Renal cortex interstitium (tissue), 11 donors: ENCODE measurements at regions not wholly inside any gene's neighbourhood (a gene's known extent, or its start where the extent isn't known, plus 50 kb on each side); places are given as distances from the start of the nearest gene placed in this dataset.
"Not testable (repeated sequence)": the region's sequence is repeated elsewhere in the genome, so short reads cannot be mapped to it uniquely, and the experiment has no call there.

Experiments
- DNase-seq, 11 donors: peaks; one replicate each; pipeline ENCODE4 v3.0.0-alpha.2; 2013; ENCODE audit warnings: low read depth in 9 of 11, low spot score in 4 of 11; ENCODE audit errors: extremely low read depth in 1 of 11

DNA sequence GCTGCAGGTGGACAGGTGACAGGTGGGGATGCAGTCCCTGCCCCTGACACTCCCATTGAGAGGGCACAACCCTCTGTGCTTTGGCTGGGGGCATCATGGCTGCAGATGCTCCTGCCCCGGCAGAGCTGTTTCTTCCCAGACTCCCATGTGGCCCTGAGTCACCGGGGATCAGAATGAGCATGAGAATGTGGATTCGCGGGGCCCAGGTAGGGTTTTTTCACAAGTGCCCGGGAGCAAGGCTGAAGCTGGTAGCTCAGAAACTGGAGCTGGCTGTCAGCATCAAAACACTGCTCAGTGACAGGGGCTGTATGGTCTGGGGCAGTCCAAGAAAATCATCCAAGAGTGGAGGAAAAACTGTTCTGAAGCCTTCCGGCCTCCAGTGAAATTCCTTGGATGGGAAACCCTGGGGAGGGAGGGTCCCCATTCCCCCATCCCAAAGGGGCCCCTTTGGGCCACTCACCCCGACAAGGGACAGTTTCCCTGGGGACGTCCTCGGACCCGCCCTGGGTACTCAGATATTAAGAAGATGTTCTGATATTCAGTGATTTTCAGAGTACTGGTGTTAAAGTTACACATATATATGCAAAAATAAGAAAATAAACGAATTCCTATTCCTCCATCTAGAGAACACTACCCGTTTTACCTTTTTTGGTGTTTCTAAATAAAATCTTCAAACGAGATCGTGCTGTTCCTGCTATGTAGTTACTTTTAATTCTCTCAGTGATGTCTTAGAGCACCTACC is 120.1 kb upstream of the LPCAT1 start:
- no peak for DNase-seq

DNA sequence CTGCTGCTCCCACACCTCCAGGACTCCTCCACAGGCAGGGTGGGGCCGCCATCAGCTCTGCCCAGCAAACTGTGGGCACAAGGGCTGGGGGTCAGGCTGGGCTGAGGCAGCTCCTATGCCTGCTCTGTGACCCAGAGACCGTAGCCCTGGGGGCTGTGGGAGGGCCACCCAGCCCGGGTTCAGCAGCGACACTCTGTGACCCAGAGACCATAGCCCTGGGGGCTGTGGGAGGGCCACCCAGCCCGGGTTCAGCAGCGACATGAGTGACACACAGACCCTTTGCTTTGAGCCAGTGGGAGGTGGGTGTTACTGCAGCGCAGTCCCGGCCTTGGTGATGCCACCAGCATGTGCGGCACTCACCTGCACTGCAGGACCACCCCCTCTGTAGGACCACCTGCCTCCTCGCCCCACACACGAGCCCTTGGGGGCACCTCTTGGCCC is 118.9 kb upstream of the LPCAT1 start:
- DNase-seq: no peak

DNA sequence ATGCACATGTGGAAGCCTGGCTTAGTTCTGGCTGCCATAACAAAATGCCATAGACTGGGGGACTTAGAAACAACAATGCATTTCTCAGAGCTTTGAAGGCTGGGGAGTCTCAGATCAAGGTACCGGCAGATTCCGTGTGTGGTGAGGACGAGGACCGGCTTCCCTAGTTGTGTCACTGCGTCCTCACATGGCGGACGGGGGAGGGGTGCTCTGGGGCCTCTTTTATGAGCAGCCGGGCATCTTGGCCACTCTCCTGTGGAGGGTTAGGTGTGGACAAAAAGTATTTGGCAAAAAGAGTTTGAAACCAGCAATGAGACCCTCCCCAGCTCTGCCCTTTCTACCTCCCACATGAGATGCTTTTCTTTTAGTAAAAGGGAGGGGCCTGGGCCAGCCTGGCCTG is 118.5 kb upstream of the LPCAT1 start:
- DNase-seq: no peak

DNA sequence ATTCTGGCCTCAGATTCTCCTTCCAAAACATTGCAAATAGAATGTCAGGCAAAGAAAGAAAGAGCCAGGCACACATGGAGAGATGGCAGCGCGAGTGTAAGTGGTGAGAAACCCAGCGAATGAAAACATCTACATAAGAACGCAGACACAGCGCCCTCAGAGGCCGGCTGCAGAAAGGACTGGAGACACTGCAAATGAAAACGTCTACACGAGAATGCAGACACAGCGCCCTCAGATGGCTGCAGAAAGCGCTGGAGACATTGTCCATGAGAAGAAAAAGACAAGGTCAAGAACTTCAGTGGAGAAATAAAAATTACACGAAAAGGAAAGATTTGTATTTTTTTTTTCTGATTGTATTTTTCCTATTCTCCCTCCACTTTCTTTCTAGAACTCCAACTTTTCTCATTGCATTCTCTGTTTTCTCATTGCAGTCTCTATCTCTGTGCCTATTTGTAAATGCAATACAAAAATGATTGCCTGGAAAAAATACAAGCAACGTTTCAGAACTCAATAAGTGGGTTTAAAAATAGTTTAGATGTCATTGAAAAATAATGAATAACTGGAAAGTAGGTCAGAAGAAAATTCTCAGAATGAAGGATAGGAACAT is 117.9 kb upstream of the LPCAT1 start:
- DNase-seq: peak; percentile 55 to 92 (median 74)

DNA sequence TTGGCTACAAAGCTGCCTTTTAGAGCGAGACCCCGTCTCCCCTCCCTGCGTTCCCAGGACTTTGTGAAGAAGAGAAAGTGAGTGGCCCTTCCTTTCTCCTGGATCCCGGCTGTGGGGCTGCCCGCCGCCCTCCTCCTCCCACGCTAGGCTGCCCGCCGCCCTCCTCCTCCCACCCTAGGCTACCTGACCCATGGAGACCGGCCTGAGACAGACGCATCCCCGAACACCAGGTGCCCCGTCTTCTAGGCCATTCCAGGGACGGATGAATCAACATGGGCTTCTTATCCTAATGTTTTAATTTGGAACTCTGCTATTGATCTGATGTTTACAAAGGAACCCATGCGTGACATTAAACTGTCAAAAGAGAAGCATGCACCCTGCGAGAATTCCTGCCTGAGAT is 117.3 kb upstream of the LPCAT1 start:
- no peak for DNase-seq

DNA sequence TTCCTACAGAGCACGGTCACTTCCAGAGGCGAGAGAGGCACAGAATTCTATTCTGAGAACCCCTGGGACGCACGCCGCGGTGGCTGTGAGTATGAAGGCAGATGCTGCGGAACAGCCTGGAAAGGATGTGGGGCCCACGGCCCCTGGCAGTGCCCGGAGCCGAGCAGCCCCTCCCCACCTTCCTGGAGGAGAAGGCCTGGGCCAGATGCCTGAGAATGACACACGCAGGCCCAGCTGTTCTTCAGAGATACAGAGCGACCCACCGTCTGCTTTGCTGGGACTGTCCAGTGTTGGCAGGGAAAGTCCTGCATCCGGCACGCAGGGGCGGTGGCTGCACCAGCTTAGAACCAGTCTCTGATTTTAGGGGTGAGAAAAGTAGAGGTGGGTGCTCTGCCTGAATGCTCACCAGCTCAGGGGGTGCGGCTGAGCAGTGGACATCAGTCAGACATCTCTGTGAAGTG is 116.7 kb upstream of the LPCAT1 start:
- no peak for DNase-seq

DNA sequence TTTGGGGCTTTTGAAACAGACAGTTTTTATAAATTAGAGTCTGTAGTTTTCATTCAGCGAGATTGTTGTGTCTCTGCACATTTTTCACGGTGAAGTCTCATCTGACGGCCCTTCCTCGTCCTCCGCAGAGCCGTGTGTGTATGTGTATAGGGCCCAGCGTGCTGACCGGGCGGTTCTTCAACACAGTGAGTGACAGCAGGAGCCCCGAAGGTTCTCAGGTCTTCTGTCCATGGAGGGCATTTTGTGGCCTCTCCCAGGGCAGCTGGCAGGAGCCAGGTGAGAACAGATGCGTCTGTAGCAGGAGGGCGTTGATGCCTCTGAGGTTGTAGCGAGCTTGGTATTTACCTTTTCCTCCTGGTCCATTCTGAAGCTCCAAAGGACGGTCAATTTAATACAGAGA is 116.0 kb upstream of the LPCAT1 start:
- DNase-seq: no peak

DNA sequence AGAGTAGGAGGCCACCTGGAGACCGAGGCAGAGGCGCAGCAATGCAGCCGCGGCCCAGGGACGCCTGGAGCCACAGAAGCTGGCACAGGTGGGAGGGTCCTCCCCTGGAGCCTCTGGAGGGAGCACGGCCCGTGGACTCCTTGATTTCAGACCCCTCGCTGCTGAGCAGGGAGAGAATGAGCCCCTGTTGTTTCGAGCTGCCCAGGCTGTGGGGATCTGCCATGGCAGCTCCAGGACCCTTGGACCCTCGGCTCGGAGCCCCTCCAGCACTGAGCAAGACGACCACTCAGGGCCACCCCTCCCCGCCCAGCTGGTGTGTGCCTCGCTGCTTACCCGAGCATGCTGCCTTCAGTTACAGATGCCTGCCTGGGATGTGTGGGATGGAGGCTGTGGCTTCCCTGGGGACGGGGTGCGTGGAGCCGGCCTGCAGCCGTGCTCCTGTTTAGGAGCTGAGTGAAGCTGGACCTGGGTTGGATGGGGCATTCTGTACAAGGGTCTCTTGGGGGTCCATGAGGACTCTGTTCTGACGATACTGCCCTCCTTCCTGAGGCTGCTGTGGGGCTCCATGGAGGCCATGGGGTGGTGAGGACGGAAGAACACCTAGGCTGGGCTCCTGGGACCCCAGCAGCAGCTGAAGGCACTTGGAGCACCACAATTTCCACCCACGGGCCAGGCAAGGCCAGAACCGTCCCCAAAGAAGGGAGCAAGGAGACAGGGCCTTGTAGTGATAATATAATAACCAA is 115.1 kb upstream of the LPCAT1 start:
- no peak for DNase-seq

DNA sequence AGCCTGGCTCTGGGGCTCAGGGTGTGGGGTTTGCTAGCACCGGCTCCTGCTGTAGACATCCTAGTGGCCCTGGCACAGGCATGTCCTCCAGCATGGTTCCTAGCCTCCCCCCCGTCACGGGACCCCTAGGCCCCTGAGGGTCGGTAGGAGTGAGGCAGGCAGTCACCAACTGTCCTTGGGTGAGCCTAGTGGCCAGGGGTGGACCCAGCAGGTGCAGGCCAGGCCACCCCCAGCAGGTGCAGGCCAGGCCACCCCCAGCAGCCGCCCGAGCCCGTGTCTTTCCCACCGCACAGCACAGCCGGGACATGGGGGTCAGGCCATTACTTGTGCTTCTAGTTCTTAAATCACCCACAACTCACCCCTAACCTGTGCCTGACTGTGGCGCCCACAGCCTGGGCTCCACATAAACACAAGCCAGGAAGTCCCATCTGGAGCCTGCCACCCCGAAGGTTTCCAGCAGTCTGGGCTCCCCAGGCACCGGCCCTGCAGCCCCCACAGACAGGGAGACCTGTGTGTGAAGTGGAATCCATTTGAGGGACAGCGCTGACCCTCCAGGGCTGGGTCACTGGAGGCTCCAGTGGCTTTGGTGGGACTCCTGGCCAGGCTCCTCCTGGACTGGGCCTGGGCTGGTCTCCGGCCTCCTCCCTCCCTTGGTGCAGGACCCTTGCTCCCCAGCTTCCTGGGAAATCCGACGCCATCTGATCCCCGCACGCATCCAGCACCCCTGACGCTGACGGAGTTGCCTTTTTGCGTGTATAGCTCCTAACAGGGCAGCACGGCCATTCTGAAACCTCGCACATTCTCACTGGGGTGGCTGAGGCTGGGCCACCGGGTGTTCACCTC is 114.1 kb upstream of the LPCAT1 start:
- DNase-seq: no peak

DNA sequence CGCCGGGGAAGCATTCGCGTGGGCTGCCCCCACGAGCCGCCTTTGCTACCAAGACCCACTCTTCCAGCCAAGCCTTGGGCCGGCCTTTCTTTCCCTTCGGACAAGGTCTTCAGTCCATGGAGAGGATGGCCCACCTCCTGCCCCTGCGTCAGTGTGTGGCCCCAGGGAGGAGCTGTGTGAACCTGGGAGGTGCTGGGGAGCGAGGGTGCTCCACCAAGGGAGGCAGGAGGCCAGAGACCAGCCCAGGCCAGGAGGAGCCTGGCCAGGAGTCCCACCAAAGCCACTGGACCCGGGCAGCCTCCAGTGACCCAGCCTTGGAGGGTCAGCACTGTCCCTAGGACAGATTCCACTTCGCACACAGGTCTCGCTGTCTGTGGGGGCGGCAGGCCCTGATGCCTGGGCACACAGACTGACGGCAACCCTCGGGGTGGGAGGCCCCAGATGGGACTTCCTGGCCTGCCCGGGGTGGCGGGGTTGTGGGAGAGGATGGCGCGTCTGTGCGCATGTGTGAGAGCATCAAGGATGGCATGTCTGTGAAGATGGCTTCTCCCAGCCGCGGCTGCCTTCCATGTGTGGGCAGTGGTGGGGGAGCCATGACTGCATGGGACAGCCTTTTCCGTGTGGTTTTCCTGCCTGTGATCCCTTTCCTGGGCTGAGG is 113.3 kb upstream of the LPCAT1 start:
- no peak for DNase-seq

DNA sequence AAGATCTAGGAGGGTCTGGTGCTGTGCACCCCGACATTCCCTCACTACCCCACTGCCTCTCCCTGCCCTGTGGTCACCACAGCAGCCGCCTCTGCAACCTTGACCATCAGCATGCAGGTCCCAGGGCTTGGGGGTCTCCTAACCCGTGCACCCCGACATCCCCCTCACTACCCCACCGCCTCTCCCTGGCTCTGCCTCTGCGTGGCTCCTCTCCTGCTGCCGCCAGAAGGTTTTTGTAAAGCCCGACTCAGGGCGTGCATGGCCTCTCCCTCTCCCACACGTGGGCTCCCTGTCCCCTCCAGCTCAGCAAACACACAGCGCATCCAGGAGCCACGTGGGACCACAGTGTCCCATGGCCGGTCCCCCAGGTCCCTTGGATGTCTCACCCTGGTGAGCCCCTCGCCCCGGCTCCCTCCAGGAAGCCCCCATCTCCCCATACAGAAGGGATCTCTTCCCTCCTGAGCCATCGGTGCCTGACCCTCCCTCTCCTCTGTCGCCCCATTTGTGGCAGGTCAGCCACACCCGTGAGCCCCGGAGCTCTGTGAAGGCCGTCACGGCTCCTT is 112.5 kb upstream of the LPCAT1 start:
- not testable (repeated sequence) for DNase-seq

DNA sequence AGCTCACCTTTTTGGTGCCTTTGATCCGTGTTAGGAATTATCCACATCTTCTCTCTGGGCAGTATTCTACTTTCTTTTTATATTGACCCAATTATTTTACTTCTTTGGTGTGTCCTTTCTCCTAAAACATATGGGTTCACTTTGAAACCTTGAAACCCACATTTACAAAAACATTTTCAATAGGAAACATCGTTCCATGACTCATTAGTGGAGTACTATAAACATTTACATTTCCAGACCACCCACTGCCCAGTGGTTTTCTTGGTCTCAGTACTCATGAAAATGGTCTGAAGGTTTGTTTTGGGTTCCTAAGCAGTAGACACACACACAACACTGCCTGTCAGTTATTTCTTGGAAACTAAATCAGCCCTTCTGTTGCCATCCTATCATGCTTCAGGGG is 111.7 kb upstream of the LPCAT1 start:
- not testable (repeated sequence) for DNase-seq

DNA sequence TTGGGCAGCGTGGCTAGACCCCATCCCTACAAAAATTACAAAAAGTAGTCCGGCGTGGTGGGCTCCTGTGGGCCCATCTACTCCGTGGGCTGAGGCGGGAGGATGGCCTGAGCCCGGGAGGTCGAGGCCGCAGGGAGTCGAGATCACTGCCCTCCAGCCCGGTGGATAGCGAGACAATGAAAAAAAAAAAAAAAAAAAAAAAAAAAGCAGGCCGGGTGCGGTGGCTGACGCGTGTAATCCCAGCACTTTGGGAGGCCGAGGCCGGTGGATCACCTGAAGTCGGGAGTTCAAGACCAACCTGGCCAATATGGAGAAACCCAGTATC is 110.5 kb upstream of the LPCAT1 start:
- no peak for DNase-seq

DNA sequence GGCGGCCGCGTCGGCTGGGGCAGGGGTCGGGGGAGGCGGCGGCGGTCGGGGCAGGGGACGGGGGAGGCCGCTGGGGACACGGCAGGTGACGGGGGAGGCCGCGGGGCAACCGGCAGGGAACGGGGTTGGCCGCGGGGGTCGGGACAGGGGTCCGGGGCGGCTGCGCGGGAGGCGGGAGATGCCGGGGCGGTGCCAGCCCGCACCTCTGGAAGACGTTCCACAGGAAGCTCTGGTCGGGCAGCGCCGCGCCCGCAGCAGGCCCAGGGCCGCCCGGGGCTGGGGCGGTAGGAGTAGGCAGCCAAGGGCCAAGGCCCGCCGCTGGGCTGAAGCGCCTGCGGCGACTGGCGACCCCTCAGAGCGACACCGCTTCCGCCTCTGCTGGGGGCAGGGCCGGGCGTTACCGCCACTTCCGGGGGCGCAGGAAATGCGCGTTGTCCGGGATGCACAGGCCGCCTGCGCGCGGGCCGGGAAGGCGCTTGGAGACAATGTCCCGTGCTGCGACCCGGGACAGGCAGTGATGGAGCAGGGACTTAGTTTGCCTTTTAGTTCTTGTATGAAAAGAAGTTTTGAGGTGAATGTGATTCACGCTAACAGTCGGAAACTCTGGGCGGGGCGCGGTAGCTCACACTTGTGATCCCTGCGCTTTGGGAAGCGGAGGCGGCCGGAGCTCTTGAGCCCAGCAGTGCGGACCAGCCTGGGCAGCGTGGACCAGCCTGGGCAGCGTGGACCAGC is 110.0 kb upstream of the LPCAT1 start:
- peak in 10 of 11 donors; percentile 47 to 83 (median 72) for DNase-seq

DNA sequence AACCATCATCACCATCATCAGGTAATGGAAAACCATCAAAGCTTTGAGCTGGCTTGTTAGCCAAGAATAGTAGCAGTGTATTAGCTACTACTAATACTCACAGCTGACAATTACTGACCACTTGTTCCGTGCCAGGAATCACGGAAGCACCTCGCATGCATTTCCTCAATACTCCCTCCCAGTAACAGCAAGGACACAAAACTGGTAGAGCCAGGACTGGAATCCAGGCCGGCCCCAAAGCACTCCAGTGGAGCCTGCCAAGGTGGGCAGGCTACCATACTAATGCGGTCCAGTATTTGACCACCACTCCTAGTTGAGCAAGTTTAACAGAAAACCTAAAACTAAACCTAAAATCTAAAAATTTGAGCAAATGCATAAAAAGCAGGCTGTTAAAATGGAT is 107.2 kb upstream of the LPCAT1 start:
- not testable (repeated sequence) for DNase-seq

DNA sequence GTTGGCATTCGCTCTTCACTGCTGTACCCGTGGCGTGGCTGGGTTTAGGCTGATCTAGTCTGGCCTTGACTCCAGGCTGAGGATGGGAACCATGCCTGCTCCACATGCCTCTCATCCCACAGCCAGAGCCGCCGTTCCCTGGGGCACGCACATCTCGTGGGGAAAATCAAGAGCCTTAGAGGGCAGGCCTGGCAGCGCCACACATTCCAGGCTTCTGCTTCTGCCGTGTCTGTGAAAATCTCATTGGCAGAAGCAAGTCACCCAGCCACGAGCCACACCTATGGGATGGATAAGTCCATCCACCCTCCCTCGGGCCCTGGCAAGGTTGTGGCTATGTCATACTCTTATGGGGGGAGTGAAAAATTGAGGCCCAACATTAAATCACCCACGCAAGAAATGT is 102.6 kb upstream of the LPCAT1 start:
- not testable (repeated sequence) for DNase-seq

DNA sequence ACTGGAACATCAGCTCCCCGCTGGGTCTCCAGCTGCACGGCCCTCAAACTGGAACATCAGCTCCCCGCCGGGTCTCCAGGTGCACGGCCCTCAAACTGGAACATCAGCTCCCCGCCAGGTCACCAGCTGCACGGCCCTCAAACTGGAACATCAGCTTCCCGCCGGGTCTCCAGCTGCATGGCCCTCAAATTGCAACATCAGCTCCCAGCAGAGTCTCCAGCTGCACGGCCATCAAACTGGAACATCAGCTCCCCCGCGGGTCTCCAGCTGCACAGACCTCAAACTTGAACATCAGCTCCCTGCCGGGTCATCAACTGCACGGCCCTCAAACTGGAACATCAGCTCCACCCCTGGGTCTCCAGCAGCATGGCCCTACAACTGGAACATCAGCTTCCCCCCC is 95.8 kb upstream of the LPCAT1 start:
- not testable (repeated sequence) for DNase-seq

DNA sequence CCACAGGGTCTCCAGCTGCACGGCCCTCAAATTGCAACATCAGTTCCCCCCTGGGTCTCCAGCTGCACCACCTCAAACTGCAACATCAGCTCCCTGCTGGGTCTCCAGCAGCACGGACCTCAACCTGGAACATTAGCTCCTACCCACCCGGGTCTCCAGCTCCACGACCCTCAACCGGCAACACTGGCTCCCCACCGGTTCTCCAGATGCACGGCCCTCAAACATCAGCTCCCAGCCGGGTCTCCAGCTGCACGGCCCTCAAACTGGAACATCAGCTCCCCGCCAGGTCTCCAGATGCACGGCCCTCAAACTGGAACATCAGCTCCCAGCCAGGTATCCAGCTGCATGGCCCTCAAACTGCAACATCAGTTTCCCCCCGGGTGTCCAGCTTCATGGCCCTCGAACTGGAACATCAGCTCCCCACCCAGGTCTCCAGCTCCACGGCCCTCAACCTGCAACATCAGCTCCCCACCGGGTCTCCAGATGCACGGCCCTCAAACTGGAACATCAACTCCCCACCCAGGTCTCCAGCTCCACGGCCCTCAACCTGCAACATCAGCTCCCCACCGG is 94.6 kb upstream of the LPCAT1 start:
- not testable (repeated sequence) for DNase-seq
